GM10266 (cell line): ENCODE measurements at regions not wholly inside any gene's neighbourhood (a gene's known extent, or its start where the extent isn't known, plus 50 kb on each side); places are given as distances from the start of the nearest gene placed in this dataset.

Source experiments
- DNase-seq: peaks from one replicate; pipeline ENCODE4 v3.0.0; 2012; ENCODE audit errors: extremely low spot score
- TF ChIP-seq, protein P1 (sequence below): IDR thresholded peaks from 2 replicates; pipeline ENCODE4 v1.5.1; 2012; ENCODE audit warnings: mild to moderate bottlenecking, low read depth; ENCODE audit not compliant: control insufficient read depth, insufficient read depth; ENCODE audit errors: missing control alignments

DNA sequence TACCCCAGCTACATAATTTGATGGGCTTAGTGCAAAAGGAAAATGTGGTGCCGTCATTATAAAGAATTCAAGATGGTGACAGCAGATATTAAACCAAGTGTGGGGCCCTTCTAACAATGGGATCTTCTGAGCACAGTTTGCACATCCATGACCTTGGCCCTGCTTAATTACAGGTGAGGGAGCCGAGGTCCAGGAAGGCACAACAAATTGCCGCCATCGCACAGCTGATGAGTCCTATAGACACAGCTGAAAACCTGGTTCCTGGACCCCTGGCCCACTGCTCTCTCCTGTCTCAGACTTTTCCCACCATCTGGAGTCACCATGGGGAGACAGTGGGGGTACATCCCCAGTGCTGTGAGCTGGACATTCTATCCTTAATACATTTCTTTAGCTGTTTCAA, 95.8 kb upstream of the MAP4K3 start:
- TF ChIP-seq, protein P1, sequence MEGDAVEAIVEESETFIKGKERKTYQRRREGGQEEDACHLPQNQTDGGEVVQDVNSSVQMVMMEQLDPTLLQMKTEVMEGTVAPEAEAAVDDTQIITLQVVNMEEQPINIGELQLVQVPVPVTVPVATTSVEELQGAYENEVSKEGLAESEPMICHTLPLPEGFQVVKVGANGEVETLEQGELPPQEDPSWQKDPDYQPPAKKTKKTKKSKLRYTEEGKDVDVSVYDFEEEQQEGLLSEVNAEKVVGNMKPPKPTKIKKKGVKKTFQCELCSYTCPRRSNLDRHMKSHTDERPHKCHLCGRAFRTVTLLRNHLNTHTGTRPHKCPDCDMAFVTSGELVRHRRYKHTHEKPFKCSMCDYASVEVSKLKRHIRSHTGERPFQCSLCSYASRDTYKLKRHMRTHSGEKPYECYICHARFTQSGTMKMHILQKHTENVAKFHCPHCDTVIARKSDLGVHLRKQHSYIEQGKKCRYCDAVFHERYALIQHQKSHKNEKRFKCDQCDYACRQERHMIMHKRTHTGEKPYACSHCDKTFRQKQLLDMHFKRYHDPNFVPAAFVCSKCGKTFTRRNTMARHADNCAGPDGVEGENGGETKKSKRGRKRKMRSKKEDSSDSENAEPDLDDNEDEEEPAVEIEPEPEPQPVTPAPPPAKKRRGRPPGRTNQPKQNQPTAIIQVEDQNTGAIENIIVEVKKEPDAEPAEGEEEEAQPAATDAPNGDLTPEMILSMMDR: no peak
- no peak for DNase-seq

DNA sequence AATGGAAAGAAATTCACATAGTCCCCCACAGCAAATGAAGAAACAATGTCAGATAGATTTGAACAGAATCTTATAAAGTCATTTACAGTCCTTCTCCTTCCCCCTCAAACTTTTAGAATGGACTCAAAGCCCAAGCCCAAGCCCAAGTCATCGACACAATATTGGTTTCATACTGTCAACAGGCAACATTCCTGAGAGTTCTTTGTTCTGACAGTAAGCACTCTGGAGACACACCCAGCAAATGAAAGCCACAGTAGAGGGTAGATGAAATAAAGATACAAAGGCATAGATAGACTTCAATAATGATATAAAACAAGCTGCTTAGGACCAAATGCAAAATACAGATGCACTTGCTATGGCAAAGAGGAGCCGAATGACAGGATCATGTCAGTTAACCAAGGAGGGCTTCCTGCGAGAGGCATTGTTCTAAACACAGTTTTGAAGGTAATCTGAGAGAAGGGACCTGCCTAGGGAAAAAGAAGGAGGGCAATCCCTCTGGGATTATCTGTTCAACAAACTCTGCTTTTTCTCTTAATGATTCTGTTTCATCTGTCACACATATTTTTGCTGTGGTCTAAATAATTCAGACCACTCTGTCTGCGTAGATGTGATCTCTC, 97.1 kb upstream of the MAP4K3 start:
- no peak for DNase-seq
- TF ChIP-seq, protein P1: no peak

DNA sequence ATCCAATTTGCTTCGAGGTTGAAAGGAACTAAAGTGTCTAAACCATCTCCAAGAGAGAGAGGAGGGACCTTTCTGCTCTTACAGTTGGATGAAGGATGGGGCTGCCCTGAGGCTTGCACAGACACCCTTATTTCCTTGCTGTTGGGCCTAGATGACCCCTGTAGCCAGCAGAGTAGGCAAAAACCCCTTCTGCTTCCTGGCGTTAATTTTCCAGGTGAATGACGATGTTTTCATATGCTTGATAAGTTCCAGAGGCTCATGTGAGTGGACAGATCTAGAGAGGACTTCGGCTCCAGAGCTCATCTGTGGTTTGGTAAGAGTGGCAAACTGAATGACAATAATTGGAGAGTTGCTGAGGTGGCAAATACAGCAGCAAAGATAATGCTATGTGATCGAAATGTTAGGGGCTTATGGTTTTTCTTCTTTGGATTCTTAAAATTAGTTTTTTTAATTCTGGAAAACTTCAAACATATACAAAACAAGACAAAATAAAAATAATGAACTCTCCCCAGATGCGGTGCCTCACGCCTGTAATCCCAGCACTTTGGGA, 98.6 kb upstream of the MAP4K3 start:
- TF ChIP-seq, protein P1: no peak
- no peak for DNase-seq

DNA sequence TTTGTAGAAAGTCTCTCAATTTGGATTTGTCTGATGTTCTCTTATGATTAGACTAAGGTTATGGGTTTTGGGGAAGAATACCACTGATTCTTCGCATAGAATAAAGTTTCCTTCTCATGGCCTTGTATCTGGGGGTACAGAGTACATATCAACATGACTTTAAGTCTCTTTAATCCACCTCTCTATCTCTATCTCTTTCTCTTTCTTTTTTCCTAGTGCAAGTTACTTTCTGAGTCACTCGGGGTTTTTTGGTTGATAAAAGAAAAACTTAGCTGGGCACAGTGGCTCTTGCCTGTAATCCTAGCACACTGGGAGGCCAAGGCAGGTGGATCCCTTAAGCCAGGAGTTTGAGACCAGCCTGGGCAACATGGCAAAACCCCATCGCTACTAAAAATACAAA, 100.1 kb upstream of the MAP4K3 start:
- TF ChIP-seq, protein P1: no peak
- no peak for DNase-seq

DNA sequence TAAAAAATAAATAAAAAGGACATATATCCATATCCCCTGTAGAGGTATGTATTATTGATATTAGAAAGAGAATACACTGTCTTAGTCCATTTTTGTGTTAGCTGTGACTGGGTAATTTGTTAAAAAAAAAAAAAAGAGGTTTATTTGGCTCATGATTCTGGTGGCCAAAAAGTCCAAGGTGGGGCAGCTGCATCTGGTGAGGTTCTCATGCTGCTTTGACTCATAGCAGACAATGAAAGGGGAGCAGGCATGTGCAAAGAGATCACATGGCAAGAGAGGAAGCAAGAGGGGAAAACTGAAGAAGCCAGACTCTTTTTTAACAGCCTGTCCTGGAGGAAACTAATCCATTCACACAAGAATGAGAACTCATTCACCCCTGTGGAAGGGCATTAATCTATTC, 101.6 kb upstream of the MAP4K3 start:
- DNase-seq: no peak
- TF ChIP-seq, protein P1: no peak

DNA sequence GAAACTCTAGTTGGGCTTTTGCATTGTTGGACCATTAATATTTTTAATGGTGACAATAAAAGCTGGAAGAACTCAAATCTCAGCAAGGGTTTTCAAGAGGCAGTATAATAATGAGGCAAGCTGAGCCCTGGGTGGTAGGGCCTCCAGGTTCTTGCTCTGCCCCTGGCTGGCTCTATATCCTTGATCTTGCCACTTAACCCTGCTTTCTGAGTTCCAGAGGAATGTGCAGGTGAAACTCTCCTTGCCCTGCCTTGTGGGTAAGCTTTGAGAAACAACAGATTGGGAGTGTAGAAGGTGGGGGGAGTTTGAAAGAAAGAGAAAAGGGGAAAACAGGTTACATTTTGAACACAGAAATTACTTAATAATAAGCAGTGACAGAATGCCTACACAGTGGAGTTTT, 103.3 kb upstream of the MAP4K3 start:
- DNase-seq: no peak
- TF ChIP-seq, protein P1: no peak
